Spinal cord (tissue), 9 donors: ENCODE measurements at regions not wholly inside any gene's neighbourhood (a gene's known extent, or its start where the extent isn't known, plus 50 kb on each side); places are given as distances from the start of the nearest gene placed in this dataset.
"Not testable (repeated sequence)": the region's sequence is repeated elsewhere in the genome, so short reads cannot be mapped to it uniquely, and the experiment has no call there.

Experiments
- DNase-seq, 6 donors: peaks; one replicate each; pipeline versions ENCODE4 v3.0.0 to v3.0.0-alpha.2; 2013 to 2015; ENCODE audit warnings: low spot score in 6 of 6, low read depth in 4 of 6
- H3K27ac ChIP-seq: one replicate; pipeline ENCODE4 v1.5.1; 2013; ENCODE audit warnings: low read depth, low read length, control low read depth
- H3K27me3 ChIP-seq: one replicate; pipeline ENCODE4 v1.6.1; 2013; ENCODE audit warnings: low read length; ENCODE audit not compliant: control insufficient read depth, insufficient read depth
- H3K36me3 ChIP-seq: one replicate; pipeline ENCODE4 v1.6.1; 2013; ENCODE audit warnings: low read length; ENCODE audit not compliant: control insufficient read depth, insufficient read depth
- H3K4me1 ChIP-seq: one replicate; pipeline ENCODE4 v1.6.1; 2013; ENCODE audit warnings: low read length; ENCODE audit not compliant: control insufficient read depth, insufficient read depth
- H3K4me3 ChIP-seq: one replicate; pipeline ENCODE4 v1.5.1; 2013; ENCODE audit warnings: low read depth, low read length, control low read depth
- H3K9me3 ChIP-seq: one replicate; pipeline ENCODE4 v1.6.1; 2013; ENCODE audit warnings: low read length; ENCODE audit not compliant: control insufficient read depth, insufficient read depth
- WGBS: methylation state at CpG from one replicate; pipeline ENCODE4 v1.1.5; 2013; ENCODE audit warnings: missing lambda C conversion rate; ENCODE audit not compliant: insufficient coverage; 5-methylcytosine and 5-hydroxymethylcytosine counted together
- donor health status: healthy.

GRCh38 chrX:77088233-77088632 lies 359.0 kb upstream of the FGF16 start:
- WGBS, result 14% methylated on average over 1 of the region's 1 CpG
- H3K27ac ChIP-seq, result peak overlapping the region; percentile 54
- H3K9me3 ChIP-seq, result no peaks in the 10 kb centered on the region
- no peaks in the 10 kb centered on the region for H3K4me1 ChIP-seq
- no peaks in the 10 kb centered on the region for H3K27me3 ChIP-seq
- H3K4me3 ChIP-seq, result no peak overlapping the region
- no peak for DNase-seq
- no peaks in the 10 kb centered on the region for H3K36me3 ChIP-seq

- H3K36me3 ChIP-seq, result no peaks in the 10 kb centered on the region
- H3K4me1 ChIP-seq, result no peaks in the 10 kb centered on the region
- WGBS, result 67% methylated on average over 1 of the region's 1 CpG
- H3K4me3 ChIP-seq, result no peak overlapping the region
- H3K9me3 ChIP-seq, result no peaks in the 10 kb centered on the region
- DNase-seq, result no peak
- H3K27ac ChIP-seq, result no peak overlapping the region
- H3K27me3 ChIP-seq, result no peaks in the 10 kb centered on the region
Observed at GRCh38 chrX:77114501-77114900, 332.7 kb upstream of the FGF16 start.

GRCh38 chrX:77118686-77119085 lies 328.5 kb upstream of the FGF16 start:
- H3K27ac ChIP-seq, result no peak overlapping the region
- H3K4me3 ChIP-seq, result no peak overlapping the region
- no peaks in the 10 kb centered on the region for H3K36me3 ChIP-seq
- peaks cover 2% of the 10 kb centered on the region for H3K9me3 ChIP-seq
- no peaks in the 10 kb centered on the region for H3K4me1 ChIP-seq
- no peak for DNase-seq
- H3K27me3 ChIP-seq, result no peaks in the 10 kb centered on the region
- 88% methylated on average over 1 of the region's 2 CpGs for WGBS

GRCh38 chrX:77119706-77120105 lies 327.5 kb upstream of the FGF16 start:
- no peak for DNase-seq
- Histone ChIP-seq H3K4me3 (no peak overlapping the region), H3K9me3 (peaks cover 2% of the 10 kb centered on the region), H3K27ac (no peak overlapping the region), H3K27me3 (no peaks in the 10 kb centered on the region), H3K4me1 (no peaks in the 10 kb centered on the region), H3K36me3 (no peaks in the 10 kb centered on the region)
- no CpG with 5 or more reads among the region's 1 CpG for WGBS

- not testable (repeated sequence) for H3K4me1 ChIP-seq, H3K4me3 ChIP-seq, H3K9me3 ChIP-seq, H3K36me3 ChIP-seq, H3K27me3 ChIP-seq, DNase-seq, H3K27ac ChIP-seq
- WGBS, result no CpG with 5 or more reads among the region's 5 CpGs
Observed at GRCh38 chrX:77123917-77124316, 323.3 kb upstream of the FGF16 start.

GRCh38 chrX:77127571-77127970 lies 319.6 kb upstream of the FGF16 start:
- H3K9me3 ChIP-seq, H3K36me3 ChIP-seq, H3K4me3 ChIP-seq, H3K4me1 ChIP-seq, H3K27me3 ChIP-seq, H3K27ac ChIP-seq, DNase-seq: not testable (repeated sequence)
- no CpG with 5 or more reads among the region's 2 CpGs for WGBS

GRCh38 chrX:77143907-77144306 lies 303.3 kb upstream of the FGF16 start:
- Histone ChIP-seq H3K27ac (no peak overlapping the region), H3K4me1 (no peaks in the 10 kb centered on the region), H3K36me3 (no peaks in the 10 kb centered on the region), H3K4me3 (no peak overlapping the region), H3K27me3 (no peaks in the 10 kb centered on the region), H3K9me3 (no peaks in the 10 kb centered on the region)
- WGBS, result 63% methylated on average over 7 of the region's 7 CpGs
- no peak for DNase-seq

- H3K4me3 ChIP-seq, result no peak overlapping the region
- DNase-seq, result no peak
- H3K27ac ChIP-seq, result no peak overlapping the region
- WGBS, result 13% methylated on average over 2 of the region's 2 CpGs
- no peaks in the 10 kb centered on the region for H3K4me1 ChIP-seq
- no peaks in the 10 kb centered on the region for H3K36me3 ChIP-seq
- H3K27me3 ChIP-seq, result no peaks in the 10 kb centered on the region
- H3K9me3 ChIP-seq, result no peaks in the 10 kb centered on the region
Observed at GRCh38 chrX:77160301-77160700, 286.9 kb upstream of the FGF16 start.

- no peak overlapping the region for H3K4me3 ChIP-seq
- H3K9me3 ChIP-seq, result no peaks in the 10 kb centered on the region
- no peaks in the 10 kb centered on the region for H3K27me3 ChIP-seq
- H3K4me1 ChIP-seq, result no peaks in the 10 kb centered on the region
- DNase-seq, result no peak
- H3K36me3 ChIP-seq, result no peaks in the 10 kb centered on the region
- no peak overlapping the region for H3K27ac ChIP-seq
- WGBS, result no CpG with 5 or more reads among the region's 1 CpG
Observed at GRCh38 chrX:77162777-77163176, 284.4 kb upstream of the FGF16 start.

- no peaks in the 10 kb centered on the region for H3K36me3 ChIP-seq
- H3K27ac ChIP-seq, result no peak overlapping the region
- H3K27me3 ChIP-seq, result no peaks in the 10 kb centered on the region
- no peaks in the 10 kb centered on the region for H3K9me3 ChIP-seq
- DNase-seq, result no peak
- whole genome bisulfite sequencing, result 56% methylated on average over 1 of the region's 1 CpG
- no peak overlapping the region for H3K4me3 ChIP-seq
- no peaks in the 10 kb centered on the region for H3K4me1 ChIP-seq
Observed at GRCh38 chrX:77167993-77168392, 279.2 kb upstream of the FGF16 start.
